Muscle of leg (tissue), 3 donors: ENCODE measurements at regions not wholly inside any gene's neighbourhood (a gene's known extent, or its start where the extent isn't known, plus 50 kb on each side); places are given as distances from the start of the nearest gene placed in this dataset.

Experiments used
- DNase-seq: peaks from one replicate; pipeline ENCODE4 v3.0.0; 2013
- H3K27ac ChIP-seq: one replicate; pipeline ENCODE4 v1.5.1; 2013; ENCODE audit warnings: mild to moderate bottlenecking, low read length, control low read depth
- H3K27me3 ChIP-seq: one replicate; pipeline ENCODE4 v1.6.1; 2013; ENCODE audit warnings: low read length; ENCODE audit not compliant: control insufficient read depth, insufficient read depth
- H3K36me3 ChIP-seq: one replicate; pipeline ENCODE4 v1.6.1; 2013; ENCODE audit warnings: low read length; ENCODE audit not compliant: control insufficient read depth, insufficient read depth
- H3K4me1 ChIP-seq: one replicate; pipeline ENCODE4 v1.6.1; 2013; ENCODE audit warnings: low read length; ENCODE audit not compliant: control insufficient read depth, insufficient read depth
- H3K4me3 ChIP-seq: one replicate; pipeline ENCODE4 v1.5.1; 2013; ENCODE audit warnings: low read length, control low read depth
- H3K9me3 ChIP-seq: replicated peaks from 2 replicates; pipeline ENCODE4 v1.6.1; 2013; ENCODE audit warnings: low read depth, low read length; ENCODE audit not compliant: control insufficient read depth
- WGBS: methylation state at CpG from one replicate; pipeline ENCODE4 v1.1.5; 2013; ENCODE audit warnings: missing lambda C conversion rate; ENCODE audit not compliant: insufficient coverage; 5-methylcytosine and 5-hydroxymethylcytosine counted together

GRCh38 chr10:29804025-29804852 lies 169.5 kb upstream of the SVIL start:
- H3K36me3 ChIP-seq, result no peaks in the 10 kb centered on the region
- H3K27me3 ChIP-seq, result peaks cover 2% of the 10 kb centered on the region
- peak overlapping the region; percentile 62 for H3K27ac ChIP-seq
- no peak overlapping the region for H3K4me3 ChIP-seq
- H3K9me3 ChIP-seq, result no peaks in the 10 kb centered on the region
- peaks cover 26% of the 10 kb centered on the region for H3K4me1 ChIP-seq
- WGBS, result 33% methylated on average over 1 of the region's 5 CpGs
- DNase-seq, result peak; percentile 83

GRCh38 chr10:29802171-29802570 lies 167.4 kb upstream of the SVIL start:
- H3K9me3 ChIP-seq, result no peaks in the 10 kb centered on the region
- H3K27ac ChIP-seq, result no peak overlapping the region
- no peak for DNase-seq
- H3K4me1 ChIP-seq, result peaks cover 28% of the 10 kb centered on the region
- peaks cover 2% of the 10 kb centered on the region for H3K27me3 ChIP-seq
- no CpG with 5 or more reads among the region's 3 CpGs for WGBS
- no peak overlapping the region for H3K4me3 ChIP-seq
- no peaks in the 10 kb centered on the region for H3K36me3 ChIP-seq

GRCh38 chr10:29798921-29799690 lies 164.3 kb upstream of the SVIL start:
- peak; percentile 83 for DNase-seq
- H3K36me3 ChIP-seq, result no peaks in the 10 kb centered on the region
- H3K4me1 ChIP-seq, result peaks cover 8% of the 10 kb centered on the region
- no peaks in the 10 kb centered on the region for H3K27me3 ChIP-seq
- WGBS, result 0% methylated on average over 1 of the region's 6 CpGs
- no peaks in the 10 kb centered on the region for H3K9me3 ChIP-seq
- no peak overlapping the region for H3K4me3 ChIP-seq
- peak overlapping the region; percentile 80 for H3K27ac ChIP-seq

GRCh38 chr10:29797616-29798015 lies 162.8 kb upstream of the SVIL start:
- no peaks in the 10 kb centered on the region for H3K27me3 ChIP-seq
- H3K4me1 ChIP-seq, result peaks cover 2% of the 10 kb centered on the region
- no peak overlapping the region for H3K27ac ChIP-seq
- no peak for DNase-seq
- no peaks in the 10 kb centered on the region for H3K36me3 ChIP-seq
- 100% methylated on average over 1 of the region's 2 CpGs for WGBS
- no peaks in the 10 kb centered on the region for H3K9me3 ChIP-seq
- no peak overlapping the region for H3K4me3 ChIP-seq

- no peaks in the 10 kb centered on the region for H3K27me3 ChIP-seq
- WGBS, result 57% methylated on average over 4 of the region's 4 CpGs
- H3K4me3 ChIP-seq, result no peak overlapping the region
- H3K27ac ChIP-seq, result no peak overlapping the region
- no peaks in the 10 kb centered on the region for H3K36me3 ChIP-seq
- H3K9me3 ChIP-seq, result no peaks in the 10 kb centered on the region
- peaks cover 2% of the 10 kb centered on the region for H3K4me1 ChIP-seq
- DNase-seq, result peak; percentile 53
Measured at GRCh38 chr10:29795850-29796249, 161.1 kb upstream of the SVIL start.

- no peak for DNase-seq
- Histone ChIP-seq H3K27me3 (no peaks in the 10 kb centered on the region), H3K27ac (no peak overlapping the region), H3K4me3 (no peak overlapping the region), H3K4me1 (peaks cover 2% of the 10 kb centered on the region), H3K36me3 (no peaks in the 10 kb centered on the region), H3K9me3 (no peaks in the 10 kb centered on the region)
- 92% methylated on average over 2 of the region's 11 CpGs for WGBS
Measured at GRCh38 chr10:29794776-29795611, 160.2 kb upstream of the SVIL start.

- H3K4me1 ChIP-seq, result no peaks in the 10 kb centered on the region
- DNase-seq, result no peak
- H3K36me3 ChIP-seq, result no peaks in the 10 kb centered on the region
- 96% methylated on average over 2 of the region's 3 CpGs for WGBS
- H3K27me3 ChIP-seq, result no peaks in the 10 kb centered on the region
- no peak overlapping the region for H3K4me3 ChIP-seq
- peaks cover 7% of the 10 kb centered on the region for H3K9me3 ChIP-seq
- no peak overlapping the region for H3K27ac ChIP-seq
Measured at GRCh38 chr10:29791773-29792172, 157.0 kb upstream of the SVIL start.

GRCh38 chr10:29790207-29790606 lies 155.4 kb upstream of the SVIL start:
- no peaks in the 10 kb centered on the region for H3K27me3 ChIP-seq
- no peak for DNase-seq
- peaks cover 7% of the 10 kb centered on the region for H3K9me3 ChIP-seq
- H3K4me1 ChIP-seq, result no peaks in the 10 kb centered on the region
- no peak overlapping the region for H3K27ac ChIP-seq
- no peaks in the 10 kb centered on the region for H3K36me3 ChIP-seq
- no peak overlapping the region for H3K4me3 ChIP-seq
- no CpG with 5 or more reads among the region's 2 CpGs for WGBS

- no peaks in the 10 kb centered on the region for H3K36me3 ChIP-seq
- H3K4me1 ChIP-seq, result peaks cover 5% of the 10 kb centered on the region
- no peak overlapping the region for H3K27ac ChIP-seq
- H3K9me3 ChIP-seq, result peaks cover 7% of the 10 kb centered on the region
- no peak overlapping the region for H3K4me3 ChIP-seq
- DNase-seq, result no peak
- no peaks in the 10 kb centered on the region for H3K27me3 ChIP-seq
- WGBS, result no CpG with 5 or more reads among the region's 1 CpG
Measured at GRCh38 chr10:29788113-29788512, 153.3 kb upstream of the SVIL start.

- Histone ChIP-seq H3K4me1 (peaks cover 5% of the 10 kb centered on the region), H3K27ac (no peak overlapping the region), H3K27me3 (no peaks in the 10 kb centered on the region), H3K36me3 (no peaks in the 10 kb centered on the region), H3K9me3 (peaks cover 7% of the 10 kb centered on the region), H3K4me3 (no peak overlapping the region)
- 100% methylated on average over 1 of the region's 2 CpGs for WGBS
- no peak for DNase-seq
Measured at GRCh38 chr10:29785701-29786100, 150.9 kb upstream of the SVIL start.
